Liver (tissue), 8 donors: ENCODE measurements at regions not wholly inside any gene's neighbourhood (a gene's known extent, or its start where the extent isn't known, plus 50 kb on each side); places are given as distances from the start of the nearest gene placed in this dataset.

Experiments used
- DNase-seq: peaks from one replicate; pipeline ENCODE4 v3.0.0-alpha.2; 2017; ENCODE audit warnings: low spot score
- H3K27ac ChIP-seq, 2 donors: one replicate each; pipeline ENCODE4 v1.7.0; 2013; ENCODE audit warnings: inconsistent platforms in 2 of 2, low read length in 2 of 2, control low read depth in 1 of 2, low read depth in 1 of 2, mild to moderate bottlenecking in 1 of 2
- H3K27me3 ChIP-seq, 4 donors: one replicate each; pipeline versions ENCODE4 v1.6.1 to v1.7.0; 2013; ENCODE audit warnings: low read length in 3 of 4, inconsistent platforms in 1 of 4, mild to moderate bottlenecking in 1 of 4, moderate library complexity in 1 of 4; ENCODE audit not compliant: control insufficient read depth in 4 of 4, insufficient read depth in 4 of 4
- H3K36me3 ChIP-seq, 4 donors: one replicate each; pipeline versions ENCODE4 v1.6.1 to v1.7.0; 2013; ENCODE audit warnings: low read length in 3 of 4, mild to moderate bottlenecking in 3 of 4, low read depth in 1 of 4, moderate library complexity in 1 of 4; ENCODE audit not compliant: control insufficient read depth in 4 of 4, insufficient read depth in 3 of 4
- H3K4me1 ChIP-seq, 4 donors: one replicate each; pipeline versions ENCODE4 v1.6.1 to v1.7.0; 2013; ENCODE audit warnings: low read length in 3 of 4, mild to moderate bottlenecking in 3 of 4, moderate library complexity in 1 of 4; ENCODE audit not compliant: control insufficient read depth in 4 of 4, insufficient read depth in 4 of 4
- H3K4me3 ChIP-seq, 3 donors: one replicate each; pipeline versions ENCODE4 v1.6.1 to v1.7.0; 2013; ENCODE audit warnings: low read length in 3 of 3, control low read depth in 1 of 3, low read depth in 1 of 3, mild to moderate bottlenecking in 1 of 3
- H3K9ac ChIP-seq, 2 donors: one replicate each; pipeline ENCODE4 v1.7.0; 2013; ENCODE audit warnings: low read length in 2 of 2, mild to moderate bottlenecking in 2 of 2, moderate library complexity in 2 of 2, control low read depth in 1 of 2, low read depth in 1 of 2
- H3K9me3 ChIP-seq, 4 donors: one replicate each; pipeline versions ENCODE4 v1.6.1 to v1.7.0; 2013; ENCODE audit warnings: low read length in 3 of 4; ENCODE audit not compliant: control insufficient read depth in 4 of 4
- EGR1 ChIP-seq, 2 donors: IDR thresholded peaks; 2 replicates each; pipeline ENCODE4 v1.6.1; 2016 to 2018; ENCODE audit warnings: antibody characterized with exemption in 2 of 2, low read depth in 2 of 2
- FOXA1 ChIP-seq: IDR thresholded peaks from 2 replicates; pipeline ENCODE4 v1.6.1; 2016; ENCODE audit warnings: antibody characterized with exemption
- FOXA2 ChIP-seq: IDR thresholded peaks from 2 replicates; pipeline ENCODE4 v1.6.1; 2016; ENCODE audit warnings: antibody characterized with exemption
- GABPA ChIP-seq, 2 donors: IDR thresholded peaks in 1 of 2; conservative IDR thresholded peaks in 1 of 2; 2 replicates each; pipeline ENCODE4 v1.6.1; 2016; ENCODE audit warnings: antibody characterized with exemption in 2 of 2, mild to moderate bottlenecking in 1 of 2, moderate library complexity in 1 of 2
- HNF4A ChIP-seq, 2 donors: conservative IDR thresholded peaks; 2 replicates each; pipeline ENCODE4 v1.6.1; 2016; ENCODE audit warnings: antibody characterized with exemption in 2 of 2, mild to moderate bottlenecking in 2 of 2
- NR2F2 ChIP-seq: IDR thresholded peaks from 2 replicates; pipeline ENCODE4 v1.6.1; 2016; ENCODE audit warnings: antibody characterized with exemption
- RAD21 ChIP-seq, 2 donors: IDR thresholded peaks; 2 replicates each; pipeline ENCODE4 v1.6.1; 2016; ENCODE audit warnings: antibody characterized with exemption in 2 of 2, mild to moderate bottlenecking in 2 of 2
- SP1 ChIP-seq: IDR thresholded peaks from 2 replicates; pipeline ENCODE4 v1.6.1; 2018; ENCODE audit warnings: antibody characterized with exemption, mild to moderate bottlenecking
- YY1 ChIP-seq: IDR thresholded peaks from 2 replicates; pipeline ENCODE4 v1.6.1; 2016; ENCODE audit warnings: antibody characterized with exemption, mild to moderate bottlenecking
- WGBS: extraction: QIAGEN DNeasy Blood & Tissue Kit; methylation state at CpG from one replicate; pipeline ENCODE4 v1.1.7; 2013; 5-methylcytosine and 5-hydroxymethylcytosine counted together
- TF ChIP-seq, protein P1 (sequence below): IDR thresholded peaks from 2 replicates; pipeline ENCODE4 v1.6.1; 2016; ENCODE audit warnings: antibody characterized with exemption, mild to moderate bottlenecking
- TF ChIP-seq, protein P2 (sequence below): IDR thresholded peaks from 2 replicates; pipeline ENCODE4 v1.6.1; 2016; ENCODE audit warnings: antibody characterized with exemption
- TF ChIP-seq, protein P3 (sequence below): fragments of 150-350 bp; IDR thresholded peaks from 2 replicates; pipeline ENCODE4 v1.5.1; 2017; ENCODE audit warnings: improper control_type of control experiment, low read depth, low read length; ENCODE audit not compliant: missing input control
- TF ChIP-seq, protein P4 (sequence below): IDR thresholded peaks from 2 replicates; pipeline ENCODE4 v1.6.1; 2016; ENCODE audit warnings: antibody characterized with exemption
- donor health status: healthy.
- donor health status: healthy.
- donor health status: healthy.
- donor health status: healthy.
- donor health status: healthy.

DNA sequence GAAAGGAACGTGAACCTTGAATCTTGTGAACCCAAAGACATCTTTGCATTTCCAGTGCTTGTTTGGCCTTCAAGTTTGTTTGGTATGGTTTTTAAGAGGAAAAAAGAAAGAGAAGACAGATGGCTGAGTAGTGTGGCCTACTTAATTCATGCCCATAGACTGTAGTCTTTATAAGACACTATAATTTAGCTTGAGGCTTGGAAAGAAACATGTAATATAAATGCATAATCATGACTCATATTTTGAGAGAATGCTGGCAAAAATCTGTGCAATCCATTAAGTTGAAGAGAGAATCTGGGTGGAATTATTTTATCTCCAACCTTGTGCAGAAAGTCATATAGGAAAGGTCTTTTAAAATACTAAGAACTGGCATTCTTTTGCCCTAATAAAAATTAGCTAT lies 179.3 kb downstream of the SIPA1L2 start (continued):
- TF ChIP-seq, protein P1, sequence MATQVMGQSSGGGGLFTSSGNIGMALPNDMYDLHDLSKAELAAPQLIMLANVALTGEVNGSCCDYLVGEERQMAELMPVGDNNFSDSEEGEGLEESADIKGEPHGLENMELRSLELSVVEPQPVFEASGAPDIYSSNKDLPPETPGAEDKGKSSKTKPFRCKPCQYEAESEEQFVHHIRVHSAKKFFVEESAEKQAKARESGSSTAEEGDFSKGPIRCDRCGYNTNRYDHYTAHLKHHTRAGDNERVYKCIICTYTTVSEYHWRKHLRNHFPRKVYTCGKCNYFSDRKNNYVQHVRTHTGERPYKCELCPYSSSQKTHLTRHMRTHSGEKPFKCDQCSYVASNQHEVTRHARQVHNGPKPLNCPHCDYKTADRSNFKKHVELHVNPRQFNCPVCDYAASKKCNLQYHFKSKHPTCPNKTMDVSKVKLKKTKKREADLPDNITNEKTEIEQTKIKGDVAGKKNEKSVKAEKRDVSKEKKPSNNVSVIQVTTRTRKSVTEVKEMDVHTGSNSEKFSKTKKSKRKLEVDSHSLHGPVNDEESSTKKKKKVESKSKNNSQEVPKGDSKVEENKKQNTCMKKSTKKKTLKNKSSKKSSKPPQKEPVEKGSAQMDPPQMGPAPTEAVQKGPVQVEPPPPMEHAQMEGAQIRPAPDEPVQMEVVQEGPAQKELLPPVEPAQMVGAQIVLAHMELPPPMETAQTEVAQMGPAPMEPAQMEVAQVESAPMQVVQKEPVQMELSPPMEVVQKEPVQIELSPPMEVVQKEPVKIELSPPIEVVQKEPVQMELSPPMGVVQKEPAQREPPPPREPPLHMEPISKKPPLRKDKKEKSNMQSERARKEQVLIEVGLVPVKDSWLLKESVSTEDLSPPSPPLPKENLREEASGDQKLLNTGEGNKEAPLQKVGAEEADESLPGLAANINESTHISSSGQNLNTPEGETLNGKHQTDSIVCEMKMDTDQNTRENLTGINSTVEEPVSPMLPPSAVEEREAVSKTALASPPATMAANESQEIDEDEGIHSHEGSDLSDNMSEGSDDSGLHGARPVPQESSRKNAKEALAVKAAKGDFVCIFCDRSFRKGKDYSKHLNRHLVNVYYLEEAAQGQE: no peak
- TF ChIP-seq YY1 (no peak), EGR1 (IDR thresholded peaks at IDR 0.05; ENCODE audit: low read depth in 2 of 2) (no peak), FOXA2 (no peak)

DNA sequence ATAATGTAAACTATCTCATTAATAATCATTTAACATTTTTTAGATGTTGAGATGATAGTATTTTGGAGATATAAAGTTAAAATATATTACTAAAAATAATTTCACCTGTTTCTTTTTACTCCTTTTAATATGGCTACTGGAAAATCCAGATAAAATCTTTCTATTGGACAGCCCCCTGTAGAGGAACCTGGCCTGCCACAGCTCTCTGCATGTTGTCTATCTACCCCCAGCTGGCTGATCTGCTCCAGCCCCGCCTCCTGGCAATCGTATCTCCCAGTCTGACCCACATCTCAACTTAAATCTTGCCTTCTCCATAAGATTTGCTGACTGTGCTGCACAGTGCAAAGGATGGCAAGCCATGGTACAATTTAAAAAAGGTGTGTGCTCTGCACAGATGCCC lies 182.8 kb downstream of the SIPA1L2 start:
- Histone ChIP-seq H3K36me3 (no peaks in the 10 kb centered on the region), H3K9ac (no peak overlapping the region), H3K27ac (no peak overlapping the region), H3K27me3 (no peaks in the 10 kb centered on the region), H3K4me3 (no peak overlapping the region), H3K4me1 (no peaks in the 10 kb centered on the region), H3K9me3 (no peaks in the 10 kb centered on the region)
- DNase-seq: no peak
- TF ChIP-seq HNF4A (conservative IDR thresholded peaks at IDR 0.05) (no peak), FOXA1 (no peak), SP1 (no peak), NR2F2 (no peak), YY1 (no peak), FOXA2 (no peak), GABPA (IDR thresholded peaks at IDR 0.05 in 1 of 2, conservative IDR thresholded peaks at IDR 0.05 in 1 of 2) (no peak), EGR1 (IDR thresholded peaks at IDR 0.05; ENCODE audit: low read depth in 2 of 2) (no peak), RAD21 (IDR thresholded peaks at IDR 0.05) (no peak)
- TF ChIP-seq, protein P2, sequence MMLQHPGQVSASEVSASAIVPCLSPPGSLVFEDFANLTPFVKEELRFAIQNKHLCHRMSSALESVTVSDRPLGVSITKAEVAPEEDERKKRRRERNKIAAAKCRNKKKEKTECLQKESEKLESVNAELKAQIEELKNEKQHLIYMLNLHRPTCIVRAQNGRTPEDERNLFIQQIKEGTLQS: no peak
- TF ChIP-seq, protein P3, sequence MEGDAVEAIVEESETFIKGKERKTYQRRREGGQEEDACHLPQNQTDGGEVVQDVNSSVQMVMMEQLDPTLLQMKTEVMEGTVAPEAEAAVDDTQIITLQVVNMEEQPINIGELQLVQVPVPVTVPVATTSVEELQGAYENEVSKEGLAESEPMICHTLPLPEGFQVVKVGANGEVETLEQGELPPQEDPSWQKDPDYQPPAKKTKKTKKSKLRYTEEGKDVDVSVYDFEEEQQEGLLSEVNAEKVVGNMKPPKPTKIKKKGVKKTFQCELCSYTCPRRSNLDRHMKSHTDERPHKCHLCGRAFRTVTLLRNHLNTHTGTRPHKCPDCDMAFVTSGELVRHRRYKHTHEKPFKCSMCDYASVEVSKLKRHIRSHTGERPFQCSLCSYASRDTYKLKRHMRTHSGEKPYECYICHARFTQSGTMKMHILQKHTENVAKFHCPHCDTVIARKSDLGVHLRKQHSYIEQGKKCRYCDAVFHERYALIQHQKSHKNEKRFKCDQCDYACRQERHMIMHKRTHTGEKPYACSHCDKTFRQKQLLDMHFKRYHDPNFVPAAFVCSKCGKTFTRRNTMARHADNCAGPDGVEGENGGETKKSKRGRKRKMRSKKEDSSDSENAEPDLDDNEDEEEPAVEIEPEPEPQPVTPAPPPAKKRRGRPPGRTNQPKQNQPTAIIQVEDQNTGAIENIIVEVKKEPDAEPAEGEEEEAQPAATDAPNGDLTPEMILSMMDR: no peak
- TF ChIP-seq, protein P4, sequence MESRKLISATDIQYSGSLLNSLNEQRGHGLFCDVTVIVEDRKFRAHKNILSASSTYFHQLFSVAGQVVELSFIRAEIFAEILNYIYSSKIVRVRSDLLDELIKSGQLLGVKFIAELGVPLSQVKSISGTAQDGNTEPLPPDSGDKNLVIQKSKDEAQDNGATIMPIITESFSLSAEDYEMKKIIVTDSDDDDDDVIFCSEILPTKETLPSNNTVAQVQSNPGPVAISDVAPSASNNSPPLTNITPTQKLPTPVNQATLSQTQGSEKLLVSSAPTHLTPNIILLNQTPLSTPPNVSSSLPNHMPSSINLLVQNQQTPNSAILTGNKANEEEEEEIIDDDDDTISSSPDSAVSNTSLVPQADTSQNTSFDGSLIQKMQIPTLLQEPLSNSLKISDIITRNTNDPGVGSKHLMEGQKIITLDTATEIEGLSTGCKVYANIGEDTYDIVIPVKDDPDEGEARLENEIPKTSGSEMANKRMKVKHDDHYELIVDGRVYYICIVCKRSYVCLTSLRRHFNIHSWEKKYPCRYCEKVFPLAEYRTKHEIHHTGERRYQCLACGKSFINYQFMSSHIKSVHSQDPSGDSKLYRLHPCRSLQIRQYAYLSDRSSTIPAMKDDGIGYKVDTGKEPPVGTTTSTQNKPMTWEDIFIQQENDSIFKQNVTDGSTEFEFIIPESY: no peak
- WGBS: 93% methylated on average over 2 of the region's 2 CpGs
